Natural killer cell (primary cell): ENCODE measurements at regions not wholly inside any gene's neighbourhood (a gene's known extent, or its start where the extent isn't known, plus 50 kb on each side); places are given as distances from the start of the nearest gene placed in this dataset.

Source experiments
- ATAC-seq, 3 donors: fragments of 150-1000 bp in 2 of 3; fragments of 200-7000 bp in 1 of 3; cut with Tn5 transposase; 1 replicate in 1 of 3; 2 replicates in 2 of 3; pipeline ENCODE4 v1.10.0; 2021; ENCODE audit warnings: mild to moderate bottlenecking in 2 of 3, moderate library complexity in 2 of 3
- DNase-seq, 2 donors: peaks; one replicate each; pipeline versions ENCODE4 v3.0.0 to v3.0.0-alpha.2; 2013 to 2021; ENCODE audit warnings: mixed read lengths in 1 of 2
- H3K27ac ChIP-seq: one replicate; pipeline ENCODE4 v1.5.1; 2013; ENCODE audit warnings: mild to moderate bottlenecking, low read length
- H3K27me3 ChIP-seq: one replicate; pipeline ENCODE4 v1.6.1; 2013; ENCODE audit warnings: low read length; ENCODE audit not compliant: control insufficient read depth, insufficient read depth
- H3K36me3 ChIP-seq: one replicate; pipeline ENCODE4 v1.6.1; 2013; ENCODE audit warnings: low read length; ENCODE audit not compliant: control insufficient read depth, insufficient read depth
- H3K4me1 ChIP-seq: one replicate; pipeline ENCODE4 v1.6.1; 2013; ENCODE audit warnings: low read length; ENCODE audit not compliant: control insufficient read depth, insufficient read depth
- H3K4me3 ChIP-seq: one replicate; pipeline ENCODE4 v1.5.1; 2013; ENCODE audit warnings: low read length
- H3K9me3 ChIP-seq: one replicate; pipeline ENCODE4 v1.6.1; 2013; ENCODE audit warnings: low read length; ENCODE audit not compliant: control insufficient read depth, insufficient read depth
- H3K27ac Mint-ChIP-seq, 2 donors: one replicate each; pipeline ENCODE4 v1.8.0; 2022; ENCODE audit warnings: mild to moderate bottlenecking in 2 of 2, mixed read lengths in 2 of 2, moderate library complexity in 1 of 2
- H3K27me3 Mint-ChIP-seq, 2 donors: one replicate each; pipeline ENCODE4 v1.8.0; 2022; ENCODE audit warnings: low read depth in 2 of 2, mixed read lengths in 2 of 2
- H3K36me3 Mint-ChIP-seq: one replicate; pipeline ENCODE4 v1.8.0; 2022; ENCODE audit warnings: mixed read lengths
- H3K4me1 Mint-ChIP-seq, 2 donors: one replicate each; pipeline ENCODE4 v1.8.0; 2022; ENCODE audit warnings: mixed read lengths in 2 of 2
- H3K4me3 Mint-ChIP-seq: one replicate; pipeline ENCODE4 v1.8.0; 2022; ENCODE audit warnings: mild to moderate bottlenecking, moderate library complexity, mixed read lengths
- H3K9me3 Mint-ChIP-seq, 2 donors: one replicate each; pipeline ENCODE4 v1.8.0; 2022; ENCODE audit warnings: mixed read lengths in 2 of 2
- WGBS: methylation state at CpG from one replicate; pipeline ENCODE4 v1.1.7; 2013; ENCODE audit warnings: missing lambda C conversion rate; ENCODE audit not compliant: insufficient coverage; 5-methylcytosine and 5-hydroxymethylcytosine counted together
- intact Hi-C: fragments of 100-400 bp; cut with micrococcal nuclease; formaldehyde crosslinking; loops from one replicate; pipeline ENCODE4 v1.14.2; 2022
- TF ChIP-seq, protein P1 (sequence below): fragments of 200-600 bp; IDR thresholded peaks from one replicate; pipeline ENCODE4 v1.8.0; 2022; ENCODE audit warnings: antibody characterized with exemption

DNA sequence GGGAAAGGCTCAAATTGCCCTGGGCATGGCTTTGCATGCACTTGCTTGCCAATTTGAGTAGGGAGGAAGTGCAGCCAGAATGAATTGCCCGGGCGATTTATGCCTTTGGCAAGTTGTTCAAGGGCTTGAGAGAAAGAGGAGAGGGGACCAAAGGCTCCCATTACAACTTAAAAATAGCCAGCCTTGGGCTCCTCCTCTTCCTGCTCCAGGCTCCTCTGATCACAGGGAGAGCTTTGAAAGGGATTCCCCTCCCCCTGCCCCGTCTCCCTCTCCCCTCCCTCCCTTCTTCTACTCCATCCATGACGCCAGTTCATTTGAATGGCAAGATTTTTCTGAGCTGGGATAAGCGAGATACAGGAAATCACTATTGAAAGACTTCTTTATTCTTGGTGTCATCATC is 304.9 kb upstream of the JAG1 start:
- intact Hi-C loops: no loop called here
- no peak for DNase-seq
- no peaks in the 10 kb centered on the region for H3K27me3 ChIP-seq
- H3K4me1 ChIP-seq: no peaks in the 10 kb centered on the region
- no peaks in the 10 kb centered on the region for H3K4me1 Mint-ChIP-seq
- ATAC-seq: no peak
- no peak overlapping the region for H3K27ac ChIP-seq
- H3K4me3 Mint-ChIP-seq: no peak overlapping the region
- no peaks in the 10 kb centered on the region for H3K36me3 Mint-ChIP-seq
- no peaks in the 10 kb centered on the region for H3K9me3 ChIP-seq
- H3K9me3 Mint-ChIP-seq: peaks cover under 1 to 3% of the 10 kb centered on the region in 2 donors
- 81% methylated on average over 5 of the region's 5 CpGs for WGBS
- H3K27me3 Mint-ChIP-seq: peaks cover 0 to under 1% of the 10 kb centered on the region in 2 donors
- no peak overlapping the region for H3K27ac Mint-ChIP-seq
- no peak overlapping the region for H3K4me3 ChIP-seq
- H3K36me3 ChIP-seq: no peaks in the 10 kb centered on the region
- TF ChIP-seq, protein P1, sequence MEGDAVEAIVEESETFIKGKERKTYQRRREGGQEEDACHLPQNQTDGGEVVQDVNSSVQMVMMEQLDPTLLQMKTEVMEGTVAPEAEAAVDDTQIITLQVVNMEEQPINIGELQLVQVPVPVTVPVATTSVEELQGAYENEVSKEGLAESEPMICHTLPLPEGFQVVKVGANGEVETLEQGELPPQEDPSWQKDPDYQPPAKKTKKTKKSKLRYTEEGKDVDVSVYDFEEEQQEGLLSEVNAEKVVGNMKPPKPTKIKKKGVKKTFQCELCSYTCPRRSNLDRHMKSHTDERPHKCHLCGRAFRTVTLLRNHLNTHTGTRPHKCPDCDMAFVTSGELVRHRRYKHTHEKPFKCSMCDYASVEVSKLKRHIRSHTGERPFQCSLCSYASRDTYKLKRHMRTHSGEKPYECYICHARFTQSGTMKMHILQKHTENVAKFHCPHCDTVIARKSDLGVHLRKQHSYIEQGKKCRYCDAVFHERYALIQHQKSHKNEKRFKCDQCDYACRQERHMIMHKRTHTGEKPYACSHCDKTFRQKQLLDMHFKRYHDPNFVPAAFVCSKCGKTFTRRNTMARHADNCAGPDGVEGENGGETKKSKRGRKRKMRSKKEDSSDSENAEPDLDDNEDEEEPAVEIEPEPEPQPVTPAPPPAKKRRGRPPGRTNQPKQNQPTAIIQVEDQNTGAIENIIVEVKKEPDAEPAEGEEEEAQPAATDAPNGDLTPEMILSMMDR: no peak

DNA sequence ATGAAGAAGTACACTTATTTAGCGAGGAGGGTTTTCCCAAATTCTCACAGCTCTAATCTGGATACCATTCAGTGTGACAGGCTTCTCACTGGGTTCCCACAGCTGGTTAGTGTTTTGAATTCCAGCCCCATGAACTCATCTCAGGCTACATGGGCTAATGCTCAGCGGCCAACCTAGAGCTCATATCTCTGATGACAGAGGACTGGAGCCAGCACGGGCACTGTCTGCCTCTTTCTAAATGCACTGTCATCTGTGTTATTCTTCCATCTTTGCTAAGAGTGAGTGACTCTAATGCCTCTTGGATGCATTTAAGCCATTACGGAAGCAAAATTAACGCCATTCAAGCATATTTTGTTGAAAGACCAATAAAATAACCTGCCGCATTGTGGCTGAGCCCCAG is 308.9 kb upstream of the JAG1 start:
- H3K27ac ChIP-seq: no peak overlapping the region
- no peaks in the 10 kb centered on the region for H3K27me3 ChIP-seq
- 93% methylated on average over 6 of the region's 6 CpGs for WGBS
- intact Hi-C loops: no loop called here
- Mint-ChIP-seq H3K9me3 (no peaks in the 10 kb centered on the region), H3K4me1 (no peaks in the 10 kb centered on the region), H3K4me3 (no peak overlapping the region), H3K27me3 (no peaks in the 10 kb centered on the region), H3K36me3 (no peaks in the 10 kb centered on the region), H3K27ac (no peak overlapping the region)
- no peaks in the 10 kb centered on the region for H3K9me3 ChIP-seq
- H3K4me1 ChIP-seq: no peaks in the 10 kb centered on the region
- DNase-seq: no peak
- no peak for ATAC-seq
- H3K36me3 ChIP-seq: no peaks in the 10 kb centered on the region
- H3K4me3 ChIP-seq: no peak overlapping the region
- TF ChIP-seq, protein P1: no peak

DNA sequence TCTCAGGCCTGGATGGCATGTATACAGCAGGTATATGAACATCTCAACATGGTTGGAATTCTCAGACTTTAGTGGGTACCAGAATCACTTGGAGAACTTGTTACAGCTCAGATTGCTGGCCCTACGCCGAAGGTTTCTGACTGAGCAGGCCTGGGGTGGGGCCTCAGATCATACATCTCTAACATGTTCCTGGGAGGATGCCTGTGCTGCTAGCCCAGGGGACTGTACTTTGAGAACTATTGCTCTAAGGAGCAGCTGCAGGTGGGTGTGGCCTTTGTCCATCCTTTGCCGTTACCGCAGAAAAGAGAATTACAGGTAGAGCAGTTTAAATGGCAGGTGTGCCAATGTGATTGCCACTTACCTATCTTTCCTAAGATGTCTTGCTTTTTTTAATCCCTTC is 310.5 kb upstream of the JAG1 start:
- H3K9me3 Mint-ChIP-seq: peaks cover 0 to 2% of the 10 kb centered on the region in 2 donors
- H3K27ac Mint-ChIP-seq: no peak overlapping the region
- Histone ChIP-seq H3K36me3 (no peaks in the 10 kb centered on the region), H3K9me3 (no peaks in the 10 kb centered on the region), H3K4me1 (no peaks in the 10 kb centered on the region), H3K27me3 (no peaks in the 10 kb centered on the region), H3K27ac (no peak overlapping the region), H3K4me3 (no peak overlapping the region)
- intact Hi-C loops: no loop called here
- no peak for ATAC-seq
- TF ChIP-seq, protein P1: no peak
- no peak overlapping the region for H3K4me3 Mint-ChIP-seq
- WGBS: 87% methylated on average over 4 of the region's 4 CpGs
- H3K27me3 Mint-ChIP-seq: no peaks in the 10 kb centered on the region
- no peaks in the 10 kb centered on the region for H3K36me3 Mint-ChIP-seq
- DNase-seq: no peak
- no peaks in the 10 kb centered on the region for H3K4me1 Mint-ChIP-seq

DNA sequence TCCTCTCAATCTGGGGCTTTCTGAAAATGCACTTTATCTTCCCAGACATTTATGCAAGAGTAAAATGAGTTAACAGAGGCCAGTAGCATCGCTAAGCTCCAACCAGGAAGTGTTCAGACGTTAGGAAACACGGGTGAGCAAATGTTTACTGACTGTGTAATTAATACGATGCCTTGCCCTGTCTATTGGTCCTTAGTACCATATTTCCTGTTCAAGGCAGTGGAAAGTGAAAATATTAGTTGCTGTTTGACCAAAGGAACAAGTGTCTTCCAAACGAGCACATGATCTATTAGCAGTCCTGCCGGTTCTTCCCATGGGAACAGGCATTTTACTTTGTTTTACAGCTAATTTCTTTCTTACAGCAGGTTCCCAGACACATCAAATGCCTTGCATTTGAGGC is 311.1 kb upstream of the JAG1 start:
- H3K36me3 ChIP-seq: no peaks in the 10 kb centered on the region
- no peak overlapping the region for H3K27ac ChIP-seq
- Mint-ChIP-seq H3K9me3 (peaks cover 0 to 4% of the 10 kb centered on the region in 2 donors), H3K27me3 (peaks cover 0 to 2% of the 10 kb centered on the region in 2 donors), H3K36me3 (no peaks in the 10 kb centered on the region), H3K4me1 (no peaks in the 10 kb centered on the region), H3K4me3 (no peak overlapping the region), H3K27ac (no peak overlapping the region)
- H3K27me3 ChIP-seq: no peaks in the 10 kb centered on the region
- ATAC-seq (no peak), DNase-seq (no peak)
- H3K4me1 ChIP-seq: no peaks in the 10 kb centered on the region
- H3K9me3 ChIP-seq: no peaks in the 10 kb centered on the region
- WGBS: 69% methylated on average over 6 of the region's 6 CpGs
- intact Hi-C loops: no loop called here
- H3K4me3 ChIP-seq: no peak overlapping the region
- TF ChIP-seq, protein P1: no peak
